HL-60 (cell line): ENCODE measurements at regions not wholly inside any gene's neighbourhood (a gene's known extent, or its start where the extent isn't known, plus 50 kb on each side); places are given as distances from the start of the nearest gene placed in this dataset.

ENCODE experiments used
- CTCF ChIP-seq: IDR thresholded peaks from one replicate; pipeline ENCODE4 v1.5.1; 2011; ENCODE audit warnings: low read length, control low read depth, inconsistent platforms; ENCODE audit not compliant: insufficient read depth
- POLR2AphosphoS5 ChIP-seq: IDR thresholded peaks from 2 replicates; pipeline ENCODE4 v1.6.1; 2012; ENCODE audit warnings: low read depth
- REST ChIP-seq: IDR thresholded peaks from 2 replicates; pipeline ENCODE4 v1.6.1; 2012; ENCODE audit warnings: low read depth; ENCODE audit not compliant: insufficient replicate concordance

- TF ChIP-seq CTCF: no peak
- no peak for TF ChIP-seq REST
- TF ChIP-seq POLR2AphosphoS5: no peak
Observed at GRCh38 chr16:26550111-26550610, 516.6 kb upstream of the C16orf82 start.
